GM10266 (cell line): ENCODE measurements at regions not wholly inside any gene's neighbourhood (a gene's known extent, or its start where the extent isn't known, plus 50 kb on each side); places are given as distances from the start of the nearest gene placed in this dataset.
A peak's percentile ranks its signal among the peaks of the same experiment; 100 is the strongest.
"Not testable (repeated sequence)": the region's sequence is repeated elsewhere in the genome, so short reads cannot be mapped to it uniquely, and the experiment has no call there.

Experiments
- DNase-seq: peaks from one replicate; pipeline ENCODE4 v3.0.0; 2012; ENCODE audit errors: extremely low spot score
- CTCF ChIP-seq: IDR thresholded peaks from 2 replicates; pipeline ENCODE4 v1.5.1; 2012; ENCODE audit warnings: mild to moderate bottlenecking, low read depth; ENCODE audit not compliant: control insufficient read depth, insufficient read depth; ENCODE audit errors: missing control alignments

GRCh38 chr5:112491257-112491656, 72.2 kb upstream of the EPB41L4A start:
- peak; percentile 23 for TF ChIP-seq CTCF
- no peak for DNase-seq

- DNase-seq: peak; percentile 57
- peak; percentile 85 for TF ChIP-seq CTCF
Observed at GRCh38 chr5:112492291-112492690, 73.2 kb upstream of the EPB41L4A start.

GRCh38 chr5:112503749-112504501, 84.8 kb upstream of the EPB41L4A start:
- DNase-seq: not testable (repeated sequence)

GRCh38 chr5:112509097-112509496, 90.0 kb upstream of the EPB41L4A start:
- DNase-seq: not testable (repeated sequence)

GRCh38 chr5:112511920-112512319, 92.8 kb upstream of the EPB41L4A start:
- TF ChIP-seq CTCF: no peak
- DNase-seq: no peak

- no peak for TF ChIP-seq CTCF
- no peak for DNase-seq
Observed at GRCh38 chr5:112512901-112513300, 93.8 kb upstream of the EPB41L4A start.

GRCh38 chr5:112514111-112514510, 95.0 kb upstream of the EPB41L4A start:
- no peak for TF ChIP-seq CTCF
- DNase-seq: no peak

- not testable (repeated sequence) for DNase-seq
Observed at GRCh38 chr5:112520474-112520873, 101.4 kb upstream of the EPB41L4A start.

GRCh38 chr5:112522891-112523673, 104.0 kb upstream of the EPB41L4A start:
- not testable (repeated sequence) for DNase-seq

GRCh38 chr5:112523674-112524263, 104.7 kb upstream of the EPB41L4A start:
- not testable (repeated sequence) for DNase-seq
